SK-N-SH treated with all-trans-retinoic acid at 6 μM for 48 hours (cell line): ENCODE measurements at regions not wholly inside any gene's neighbourhood (a gene's known extent, or its start where the extent isn't known, plus 50 kb on each side); places are given as distances from the start of the nearest gene placed in this dataset.
A peak's percentile ranks its signal among the peaks of the same experiment; 100 is the strongest.

Source experiments
- ATAC-seq: fragments of 200-7000 bp; cut with Tn5 transposase; 3 replicates; pipeline ENCODE4 v1.9.1; 2020; ENCODE audit warnings: mild to moderate bottlenecking, moderate library complexity
- ARNTL ChIP-seq: fragments of 450-650 bp; formaldehyde crosslinking; IDR thresholded peaks from 2 replicates; pipeline ENCODE4 v1.5.0; 2020; ENCODE audit warnings: low read depth, mild to moderate bottlenecking, moderate library complexity, borderline replicate concordance
- BACH2 ChIP-seq: fragments of 250-450 bp; sonication (Bioruptor Pico); IDR thresholded peaks from 2 replicates; pipeline ENCODE4 v1.9.0; 2021; ENCODE audit warnings: mild to moderate bottlenecking, borderline replicate concordance
- CREB5 ChIP-seq: fragments of 250-450 bp; sonication (Bioruptor Pico); IDR thresholded peaks from 2 replicates; pipeline ENCODE4 v1.5.1; 2020; ENCODE audit warnings: low read depth, mild to moderate bottlenecking, moderate library complexity
- CSDC2 ChIP-seq: fragments of 250-450 bp; sonication (Bioruptor Pico); IDR thresholded peaks from 2 replicates; pipeline ENCODE4 v1.5.0; 2020; ENCODE audit warnings: mild to moderate bottlenecking, moderate library complexity
- CSRNP3 ChIP-seq: fragments of 250-450 bp; sonication (Bioruptor Pico); IDR thresholded peaks from 2 replicates; pipeline ENCODE4 v1.5.1; 2021; ENCODE audit warnings: mild to moderate bottlenecking, moderate library complexity
- ESRRG ChIP-seq: fragments of 250-450 bp; sonication (Bioruptor Pico); IDR thresholded peaks from 2 replicates; pipeline ENCODE4 v1.6.1; 2021; ENCODE audit warnings: mild to moderate bottlenecking
- ISL1 ChIP-seq: fragments of 250-450 bp; sonication (Bioruptor Pico); IDR thresholded peaks from 2 replicates; pipeline ENCODE4 v2.1.2; 2022; ENCODE audit warnings: mild to moderate bottlenecking, moderate library complexity
- OSR1 ChIP-seq: fragments of 250-450 bp; sonication (Bioruptor Pico); IDR thresholded peaks from 2 replicates; pipeline ENCODE4 v1.8.0; 2022; ENCODE audit warnings: moderate library complexity, mild to moderate bottlenecking, inconsistent platforms
- PATZ1 ChIP-seq: fragments of 250-450 bp; sonication (Bioruptor Pico); IDR thresholded peaks from 2 replicates; pipeline ENCODE4 v1.8.0; 2020; ENCODE audit warnings: mild to moderate bottlenecking, moderate library complexity, borderline replicate concordance
- POU6F1 ChIP-seq: fragments of 250-450 bp; sonication (Bioruptor Pico); IDR thresholded peaks from 2 replicates; pipeline ENCODE4 v1.8.0; 2021; ENCODE audit warnings: low read depth, mild to moderate bottlenecking, moderate library complexity, borderline replicate concordance
- PPARA ChIP-seq: fragments of 250-450 bp; sonication (Bioruptor Pico); IDR thresholded peaks from 2 replicates; pipeline ENCODE4 v1.5.0; 2020; ENCODE audit warnings: mild to moderate bottlenecking, borderline replicate concordance
- RARB ChIP-seq: fragments of 250-450 bp; sonication (Bioruptor Pico); IDR thresholded peaks from 2 replicates; pipeline ENCODE4 v1.8.0; 2021; ENCODE audit warnings: mild to moderate bottlenecking, moderate library complexity
- SNAI2 ChIP-seq: fragments of 250-450 bp; sonication (Bioruptor Pico); IDR thresholded peaks from 2 replicates; pipeline ENCODE4 v1.5.0; 2020; ENCODE audit warnings: mild to moderate bottlenecking, moderate library complexity
- TOX ChIP-seq: fragments of 250-450 bp; sonication (Bioruptor Pico); IDR thresholded peaks from 2 replicates; pipeline ENCODE4 v1.8.0; 2021; ENCODE audit warnings: mild to moderate bottlenecking, moderate library complexity, borderline replicate concordance
- TSHZ2 ChIP-seq: fragments of 250-450 bp; sonication (Bioruptor Pico); IDR thresholded peaks from 2 replicates; pipeline ENCODE4 v1.5.0; 2020; ENCODE audit warnings: mild to moderate bottlenecking, moderate library complexity
- ZC3H10 ChIP-seq: fragments of 250-450 bp; sonication (Bioruptor Pico); IDR thresholded peaks from 2 replicates; pipeline ENCODE4 v1.5.1; 2021; ENCODE audit warnings: mild to moderate bottlenecking, moderate library complexity
- ZFP3 ChIP-seq: fragments of 250-450 bp; sonication (Bioruptor Pico); IDR thresholded peaks from 2 replicates; pipeline ENCODE4 v1.5.0; 2020; ENCODE audit warnings: mild to moderate bottlenecking, moderate library complexity
- ZFP30 ChIP-seq: fragments of 450-650 bp; formaldehyde crosslinking; IDR thresholded peaks from 2 replicates; pipeline ENCODE4 v1.5.0; 2022; ENCODE audit warnings: mild to moderate bottlenecking, moderate library complexity
- ZNF565 ChIP-seq: fragments of 450-650 bp; formaldehyde crosslinking; conservative IDR thresholded peaks from 2 replicates; pipeline ENCODE4 v1.5.0; 2020; ENCODE audit warnings: low read depth, mild to moderate bottlenecking, moderate library complexity
- ZNF70 ChIP-seq: fragments of 450-650 bp; formaldehyde crosslinking; IDR thresholded peaks from 2 replicates; pipeline ENCODE4 v1.5.0; 2020; ENCODE audit warnings: mild to moderate bottlenecking, moderate library complexity
- ZNF8 ChIP-seq: fragments of 450-650 bp; formaldehyde crosslinking; IDR thresholded peaks from 2 replicates; pipeline ENCODE4 v1.5.0; 2020; ENCODE audit warnings: mild to moderate bottlenecking, moderate library complexity

GRCh38 chr2:40551081-40551480, 99.2 kb upstream of the SLC8A1 start (continued):
- TF ChIP-seq CREB5 (CRISPR knock-in tag), result no peak
- no peak for TF ChIP-seq PPARA

- peak; percentile 94 for ATAC-seq
- TF ChIP-seq RARB (no peak), CREB5 (CRISPR knock-in tag) (no peak), TSHZ2 (no peak), POU6F1 (CRISPR knock-in tag) (no peak), BACH2 (CRISPR knock-in tag) (no peak), ZFP3 (CRISPR knock-in tag) (no peak), TOX (CRISPR knock-in tag) (no peak), ESRRG (CRISPR knock-in tag) (no peak), ZFP30 (no peak), ARNTL (CRISPR knock-in tag) (no peak), SNAI2 (CRISPR knock-in tag) (no peak), ZNF565 (CRISPR knock-in tag) (no peak), ZNF70 (no peak)
Observed at GRCh38 chr2:40554665-40555294, 102.9 kb upstream of the SLC8A1 start.

- no peak for TF ChIP-seq ESRRG (CRISPR knock-in tag)
- TF ChIP-seq ISL1, result 0 out of 2 replicates have a peak, but pooled peaks have one; percentile 15
- no peak for TF ChIP-seq CREB5 (CRISPR knock-in tag)
- no peak for TF ChIP-seq ZC3H10
- TF ChIP-seq CSDC2 (CRISPR knock-in tag), result no peak
- no peak; the same call in 1 of the 3 replicates for ATAC-seq
Observed at GRCh38 chr2:40556293-40556692, 104.4 kb upstream of the SLC8A1 start.

- TF ChIP-seq OSR1, result no peak
- TF ChIP-seq ZNF8, result no peak
- no peak for TF ChIP-seq CSDC2 (CRISPR knock-in tag)
- no peak for TF ChIP-seq ARNTL (CRISPR knock-in tag)
- no peak for TF ChIP-seq CREB5 (CRISPR knock-in tag)
- TF ChIP-seq BACH2 (CRISPR knock-in tag), result no peak
- no peak for TF ChIP-seq CSRNP3 (CRISPR knock-in tag)
- no peak for TF ChIP-seq TOX (CRISPR knock-in tag)
- TF ChIP-seq SNAI2 (CRISPR knock-in tag), result no peak
- TF ChIP-seq PPARA, result no peak
- no peak for TF ChIP-seq RARB
- TF ChIP-seq PATZ1 (CRISPR knock-in tag), result no peak
- no peak for ATAC-seq
Observed at GRCh38 chr2:40556739-40557138, 104.8 kb upstream of the SLC8A1 start.
